ENCODE measurements at regions not wholly inside any gene's neighbourhood (a gene's known extent, or its start where the extent isn't known, plus 50 kb on each side); places are given as distances from the start of the nearest gene placed in this dataset.
A peak's percentile ranks its signal among the peaks of the same experiment; 100 is the strongest.

DNA sequence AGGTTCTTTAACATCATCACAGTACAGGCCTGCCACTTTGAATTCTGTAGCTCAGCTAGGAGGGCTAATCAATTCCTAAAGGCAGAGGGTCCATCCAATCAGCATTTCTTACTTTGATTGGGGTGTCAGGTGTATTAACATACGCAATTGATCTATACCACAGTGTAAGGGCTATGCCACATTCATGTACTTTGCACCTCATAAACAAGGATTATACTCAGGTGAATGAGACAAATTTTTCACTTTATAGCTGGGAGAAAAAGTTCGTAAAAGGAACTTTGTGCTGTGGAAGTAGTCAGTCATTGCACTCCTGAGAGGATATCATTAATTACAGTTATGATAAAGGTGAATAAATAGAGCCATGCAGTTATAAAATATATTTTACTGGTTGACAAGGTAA lies 119.9 kb upstream of the AHR start:
- H3K27me3 ChIP-seq (ENCODE audit: insufficient read depth, low read length) = no peaks in the 10 kb centered on the region
- ATAC-seq (no peak), DNase-seq (ENCODE audit: low read depth, low spot score) (no peak)
- BruUV-seq (replicated peaks) = no TSS peak
- H3K9me2 ChIP-seq (ENCODE audit: insufficient read depth) = no peaks in the 10 kb centered on the region
- H3K4me2 ChIP-seq (ENCODE audit: low read length) = no peak overlapping the region
- no peak overlapping the region for H2AFZ ChIP-seq (ENCODE audit: low read depth, low read length, poor library complexity, severe bottlenecking)
- TF ChIP-seq CBX3 (IDR thresholded peaks at IDR 0.05; ENCODE audit: low read depth) (no peak), POLR2AphosphoS5 (IDR thresholded peaks at IDR 0.05; ENCODE audit: low read depth, low read length) (no peak), SIN3A (IDR thresholded peaks at IDR 0.05; ENCODE audit: low read depth) (no peak), SRF (IDR thresholded peaks at IDR 0.05; ENCODE audit: low read depth) (no peak), SP1 (IDR thresholded peaks at IDR 0.05; ENCODE audit: low read depth) (no peak), CEBPB (IDR thresholded peaks at IDR 0.05; ENCODE audit: low read depth) (no peak), ZFX (IDR thresholded peaks at IDR 0.05) (no peak), ZNF274 (IDR thresholded peaks at IDR 0.05; ENCODE audit: low read depth, low read length) (no peak)
- TF ChIP-seq, protein P1, sequence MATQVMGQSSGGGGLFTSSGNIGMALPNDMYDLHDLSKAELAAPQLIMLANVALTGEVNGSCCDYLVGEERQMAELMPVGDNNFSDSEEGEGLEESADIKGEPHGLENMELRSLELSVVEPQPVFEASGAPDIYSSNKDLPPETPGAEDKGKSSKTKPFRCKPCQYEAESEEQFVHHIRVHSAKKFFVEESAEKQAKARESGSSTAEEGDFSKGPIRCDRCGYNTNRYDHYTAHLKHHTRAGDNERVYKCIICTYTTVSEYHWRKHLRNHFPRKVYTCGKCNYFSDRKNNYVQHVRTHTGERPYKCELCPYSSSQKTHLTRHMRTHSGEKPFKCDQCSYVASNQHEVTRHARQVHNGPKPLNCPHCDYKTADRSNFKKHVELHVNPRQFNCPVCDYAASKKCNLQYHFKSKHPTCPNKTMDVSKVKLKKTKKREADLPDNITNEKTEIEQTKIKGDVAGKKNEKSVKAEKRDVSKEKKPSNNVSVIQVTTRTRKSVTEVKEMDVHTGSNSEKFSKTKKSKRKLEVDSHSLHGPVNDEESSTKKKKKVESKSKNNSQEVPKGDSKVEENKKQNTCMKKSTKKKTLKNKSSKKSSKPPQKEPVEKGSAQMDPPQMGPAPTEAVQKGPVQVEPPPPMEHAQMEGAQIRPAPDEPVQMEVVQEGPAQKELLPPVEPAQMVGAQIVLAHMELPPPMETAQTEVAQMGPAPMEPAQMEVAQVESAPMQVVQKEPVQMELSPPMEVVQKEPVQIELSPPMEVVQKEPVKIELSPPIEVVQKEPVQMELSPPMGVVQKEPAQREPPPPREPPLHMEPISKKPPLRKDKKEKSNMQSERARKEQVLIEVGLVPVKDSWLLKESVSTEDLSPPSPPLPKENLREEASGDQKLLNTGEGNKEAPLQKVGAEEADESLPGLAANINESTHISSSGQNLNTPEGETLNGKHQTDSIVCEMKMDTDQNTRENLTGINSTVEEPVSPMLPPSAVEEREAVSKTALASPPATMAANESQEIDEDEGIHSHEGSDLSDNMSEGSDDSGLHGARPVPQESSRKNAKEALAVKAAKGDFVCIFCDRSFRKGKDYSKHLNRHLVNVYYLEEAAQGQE (IDR thresholded peaks at IDR 0.05; ENCODE audit: low read depth) = no peak
- H3K27ac ChIP-seq (ENCODE audit: low read depth, low read length) = no peak overlapping the region
- no peaks in the 10 kb centered on the region for H4K20me1 ChIP-seq (ENCODE audit: insufficient read depth)
- no peaks in the 10 kb centered on the region for H3K79me2 ChIP-seq (ENCODE audit: insufficient read depth, low read length)
- no peaks in the 10 kb centered on the region for H3K4me1 ChIP-seq (ENCODE audit: control insufficient read depth in 1 of 2, insufficient read depth in 2 of 2, low read length in 2 of 2)
- no peak overlapping the region for H3K9ac ChIP-seq (ENCODE audit: low read length)
- no peaks in the 10 kb centered on the region for H3K9me3 ChIP-seq (ENCODE audit: control insufficient read depth in 1 of 2, insufficient read depth in 1 of 2, low read depth in 1 of 2, low read length in 2 of 2)
- H3K36me3 ChIP-seq (ENCODE audit: control insufficient read depth in 1 of 2, insufficient read depth in 2 of 2, low read length in 2 of 2) = no peaks in the 10 kb centered on the region
- RAD21 ChIA-PET (ENCODE audit: low non-redundant PET in 1 of 2, low total read pairs in 2 of 2, uncharacterized antibody in 2 of 2, unreplicated experiment in 2 of 2) = no interaction called here
- CTCF ChIA-PET = no interaction called here
- POLR2A ChIA-PET = no interaction called here
- no peak overlapping the region for H3K4me3 ChIP-seq (replicated peaks in 1 of 2; ENCODE audit: low read depth in 1 of 2, low read length in 2 of 2)
- intact Hi-C loops (cut with micrococcal nuclease) = no loop called here

DNA sequence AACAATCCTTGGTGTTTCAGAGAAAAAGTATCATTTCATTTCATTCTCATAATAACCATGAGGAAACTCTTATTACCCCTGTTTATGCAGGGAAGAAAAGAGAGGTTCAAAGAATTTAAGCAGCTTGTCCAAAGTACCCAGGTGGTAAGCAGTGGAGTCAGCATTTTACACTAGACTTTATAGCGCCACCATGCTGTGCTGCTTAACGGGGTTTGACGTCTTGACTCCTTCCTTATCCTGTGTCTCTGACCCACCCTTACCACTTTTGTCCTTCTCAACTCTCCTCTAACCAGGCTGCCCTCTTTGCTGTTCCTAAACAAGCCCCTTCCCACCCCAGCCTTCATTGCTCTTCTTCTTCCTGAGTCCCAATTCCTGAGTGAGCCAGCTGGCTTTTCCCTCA lies 117.0 kb upstream of the AHR start:
- H3K9me2 ChIP-seq (ENCODE audit: insufficient read depth) = no peaks in the 10 kb centered on the region
- H3K36me3 ChIP-seq (ENCODE audit: control insufficient read depth in 1 of 2, insufficient read depth in 2 of 2, low read length in 2 of 2) = no peaks in the 10 kb centered on the region
- no peak overlapping the region for H3K9ac ChIP-seq (ENCODE audit: low read length)
- POLR2A ChIA-PET = no interaction called here
- no peak overlapping the region for H3K4me3 ChIP-seq (replicated peaks in 1 of 2; ENCODE audit: low read depth in 1 of 2, low read length in 2 of 2)
- no peaks in the 10 kb centered on the region for H3K9me3 ChIP-seq (ENCODE audit: control insufficient read depth in 1 of 2, insufficient read depth in 1 of 2, low read depth in 1 of 2, low read length in 2 of 2)
- RAD21 ChIA-PET (ENCODE audit: low non-redundant PET in 1 of 2, low total read pairs in 2 of 2, uncharacterized antibody in 2 of 2, unreplicated experiment in 2 of 2) = no interaction called here
- peaks cover 0 to 7% of the 10 kb centered on the region in 2 experiments; a peak in 1 of 4 replicates for H3K4me1 ChIP-seq (ENCODE audit: control insufficient read depth in 1 of 2, insufficient read depth in 2 of 2, low read length in 2 of 2)
- no peak overlapping the region for H3K4me2 ChIP-seq (ENCODE audit: low read length)
- H3K27me3 ChIP-seq (ENCODE audit: insufficient read depth, low read length) = no peaks in the 10 kb centered on the region
- DNase-seq (ENCODE audit: low read depth, low spot score) (no peak), ATAC-seq (no peak)
- intact Hi-C loops (cut with micrococcal nuclease) = no loop called here
- no peak overlapping the region for H3K27ac ChIP-seq (ENCODE audit: low read depth, low read length)
- BruUV-seq (replicated peaks) = no TSS peak
- TF ChIP-seq, protein P2, sequence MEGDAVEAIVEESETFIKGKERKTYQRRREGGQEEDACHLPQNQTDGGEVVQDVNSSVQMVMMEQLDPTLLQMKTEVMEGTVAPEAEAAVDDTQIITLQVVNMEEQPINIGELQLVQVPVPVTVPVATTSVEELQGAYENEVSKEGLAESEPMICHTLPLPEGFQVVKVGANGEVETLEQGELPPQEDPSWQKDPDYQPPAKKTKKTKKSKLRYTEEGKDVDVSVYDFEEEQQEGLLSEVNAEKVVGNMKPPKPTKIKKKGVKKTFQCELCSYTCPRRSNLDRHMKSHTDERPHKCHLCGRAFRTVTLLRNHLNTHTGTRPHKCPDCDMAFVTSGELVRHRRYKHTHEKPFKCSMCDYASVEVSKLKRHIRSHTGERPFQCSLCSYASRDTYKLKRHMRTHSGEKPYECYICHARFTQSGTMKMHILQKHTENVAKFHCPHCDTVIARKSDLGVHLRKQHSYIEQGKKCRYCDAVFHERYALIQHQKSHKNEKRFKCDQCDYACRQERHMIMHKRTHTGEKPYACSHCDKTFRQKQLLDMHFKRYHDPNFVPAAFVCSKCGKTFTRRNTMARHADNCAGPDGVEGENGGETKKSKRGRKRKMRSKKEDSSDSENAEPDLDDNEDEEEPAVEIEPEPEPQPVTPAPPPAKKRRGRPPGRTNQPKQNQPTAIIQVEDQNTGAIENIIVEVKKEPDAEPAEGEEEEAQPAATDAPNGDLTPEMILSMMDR (IDR thresholded peaks at IDR 0.05 in 2 of 3, conservative IDR thresholded peaks at IDR 0.05 in 1 of 3; ENCODE audit: borderline replicate concordance in 1 of 3, insufficient read depth in 1 of 3, low read depth in 2 of 3, low read length in 2 of 3) = peak in 1 of 3 experiments; percentile 28; a peak in 1 of 6 replicates
- no peak for TF ChIP-seq ZNF274 (IDR thresholded peaks at IDR 0.05; ENCODE audit: low read depth, low read length)
- H4K20me1 ChIP-seq (ENCODE audit: insufficient read depth) = no peaks in the 10 kb centered on the region
- H3K79me2 ChIP-seq (ENCODE audit: insufficient read depth, low read length) = no peaks in the 10 kb centered on the region
- no peak overlapping the region for H2AFZ ChIP-seq (ENCODE audit: low read depth, low read length, poor library complexity, severe bottlenecking)
- CTCF ChIA-PET = no interaction called here

Measured in HCT116 (cell line).